ENCODE measurements at regions not wholly inside any gene's neighbourhood (a gene's known extent, or its start where the extent isn't known, plus 50 kb on each side); places are given as distances from the start of the nearest gene placed in this dataset.
A peak's percentile ranks its signal among the peaks of the same experiment; 100 is the strongest.
"Not testable (repeated sequence)": the region's sequence is repeated elsewhere in the genome, so short reads cannot be mapped to it uniquely, and the experiment has no call there.

DNA sequence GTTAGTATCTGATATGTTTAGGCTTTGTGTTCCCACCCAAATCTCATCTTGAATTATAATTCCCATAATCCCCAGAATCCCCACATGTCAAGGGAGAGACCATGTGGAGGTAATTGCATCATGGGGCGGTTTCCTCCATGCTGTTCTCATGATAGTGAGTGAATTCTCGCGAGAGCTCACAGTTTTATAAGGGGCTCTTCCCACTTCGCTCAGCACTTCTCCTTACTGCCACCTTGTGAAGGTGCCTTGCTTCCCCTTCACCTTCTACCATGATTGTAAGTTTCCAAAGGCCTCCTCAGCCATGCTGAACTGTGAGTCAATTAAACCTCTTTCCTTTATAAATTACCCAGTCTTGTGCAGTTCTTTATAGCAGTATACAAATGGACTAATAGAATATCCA lies 371.9 kb upstream of the CCDC54 start:
- not testable (repeated sequence) for ATAC-seq, DNase-seq

- ATAC-seq, result no peak
- no peak for DNase-seq
These were observed 369.0 kb upstream of the CCDC54 start for GRCh38 chr3:107008213-107008612.

DNA sequence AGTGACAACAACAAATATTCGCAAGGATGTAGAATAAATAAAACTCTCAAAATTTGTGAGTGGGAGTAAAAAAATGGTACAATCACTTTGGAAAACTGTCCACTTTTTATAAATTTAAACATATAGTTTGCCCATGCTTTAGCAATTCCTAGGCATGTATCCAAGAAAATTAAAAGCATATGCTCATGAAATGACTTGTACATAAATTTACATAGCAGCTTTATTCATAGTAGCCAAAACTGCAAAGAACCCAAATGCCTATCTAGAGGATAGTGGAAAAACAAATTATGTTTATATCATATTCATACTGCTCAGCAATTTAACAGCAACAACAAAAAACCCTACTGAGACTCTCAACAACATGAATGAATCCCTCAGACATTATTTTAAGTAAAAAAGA lies 363.6 kb upstream of the CCDC54 start:
- DNase-seq (no peak), ATAC-seq (no peak)

DNA sequence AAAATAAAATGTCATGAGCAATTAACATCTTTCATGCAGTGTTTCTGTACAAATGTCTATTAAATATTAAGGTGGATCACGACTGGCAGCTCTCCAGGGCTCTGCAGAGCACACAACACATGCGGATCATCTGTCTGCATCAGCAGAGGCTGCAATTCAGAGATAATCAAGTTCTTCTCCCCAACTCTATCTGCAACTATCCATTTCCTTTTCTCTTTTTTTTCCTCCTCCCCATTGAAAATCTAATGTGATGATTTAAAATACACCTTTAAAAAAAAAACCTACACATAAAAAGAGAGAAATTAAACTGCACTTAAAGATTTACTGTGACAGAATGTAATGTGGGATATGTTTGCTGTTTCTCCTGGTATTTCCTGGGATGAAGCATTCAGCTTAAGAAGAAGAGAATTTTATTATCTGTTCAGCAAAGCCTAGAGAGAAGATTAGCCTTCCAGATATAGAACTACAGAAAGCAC lies 352.6 kb upstream of the CCDC54 start:
- ATAC-seq (no peak), DNase-seq (no peak)

GRCh38 chr3:107025961-107026360 lies 351.3 kb upstream of the CCDC54 start:
- ATAC-seq (no peak), DNase-seq (no peak)

GRCh38 chr3:107028086-107028485 lies 349.2 kb upstream of the CCDC54 start:
- DNase-seq (no peak), ATAC-seq (no peak)

GRCh38 chr3:107028626-107029025 lies 348.6 kb upstream of the CCDC54 start:
- ATAC-seq, result no peak
- DNase-seq, result no peak

DNA sequence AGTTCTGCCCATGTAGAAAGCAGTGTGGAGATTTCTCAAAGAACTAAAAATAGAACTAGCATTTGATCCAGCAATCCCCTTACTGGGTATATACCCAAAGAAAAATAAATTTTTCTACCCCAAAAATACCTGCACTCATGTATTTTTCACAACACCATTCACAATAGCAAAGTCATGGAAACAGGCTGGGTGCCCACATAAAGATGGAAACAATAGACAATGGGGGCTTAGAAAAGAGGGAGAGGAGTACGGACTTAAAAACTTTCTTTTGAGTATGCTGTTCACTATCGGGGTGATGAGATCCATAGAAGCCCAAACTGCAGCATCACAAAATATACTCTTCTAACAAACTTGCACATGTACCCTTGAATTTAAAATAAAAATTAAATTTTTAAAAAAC lies 345.1 kb upstream of the CCDC54 start:
- DNase-seq, result no peak
- no peak for ATAC-seq

DNA sequence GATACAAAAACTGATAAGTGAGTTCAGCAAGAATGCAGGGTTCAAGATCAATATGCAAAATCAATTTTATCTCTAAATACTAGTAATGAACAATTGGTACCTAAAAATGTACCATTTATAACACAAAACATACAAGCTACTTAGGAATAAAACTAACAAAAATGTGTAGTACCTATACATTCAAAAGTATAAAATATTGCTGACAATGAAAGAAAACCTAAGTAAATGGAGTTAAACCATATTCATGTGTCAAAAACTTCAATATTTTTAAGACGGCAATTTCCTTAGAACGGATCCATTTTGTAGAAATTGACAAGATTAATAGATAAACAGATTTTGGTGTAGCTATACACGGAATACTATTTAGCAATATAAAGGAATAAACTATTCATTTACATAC lies 343.1 kb upstream of the CCDC54 start:
- ATAC-seq, result no peak
- DNase-seq, result no peak

DNA sequence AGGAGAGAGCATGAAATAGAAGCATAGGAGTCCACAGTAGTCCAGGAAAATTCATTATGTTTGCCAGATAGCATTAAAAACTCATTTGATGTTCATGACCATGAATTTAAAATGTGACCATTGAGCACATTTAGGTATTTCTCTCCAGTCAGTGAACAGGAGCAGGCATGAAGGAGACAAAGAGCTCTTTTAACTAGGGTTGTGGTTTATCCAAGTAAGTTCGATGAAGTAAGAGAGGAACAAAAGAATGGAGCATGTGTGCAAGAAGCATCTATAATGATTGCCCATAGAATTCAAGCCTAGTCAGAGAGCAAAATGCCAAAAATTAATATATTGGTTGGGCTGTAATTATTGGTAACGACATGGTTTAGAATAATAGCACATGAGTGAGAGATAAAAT lies 342.1 kb upstream of the CCDC54 start:
- no peak for ATAC-seq
- no peak for DNase-seq

DNA sequence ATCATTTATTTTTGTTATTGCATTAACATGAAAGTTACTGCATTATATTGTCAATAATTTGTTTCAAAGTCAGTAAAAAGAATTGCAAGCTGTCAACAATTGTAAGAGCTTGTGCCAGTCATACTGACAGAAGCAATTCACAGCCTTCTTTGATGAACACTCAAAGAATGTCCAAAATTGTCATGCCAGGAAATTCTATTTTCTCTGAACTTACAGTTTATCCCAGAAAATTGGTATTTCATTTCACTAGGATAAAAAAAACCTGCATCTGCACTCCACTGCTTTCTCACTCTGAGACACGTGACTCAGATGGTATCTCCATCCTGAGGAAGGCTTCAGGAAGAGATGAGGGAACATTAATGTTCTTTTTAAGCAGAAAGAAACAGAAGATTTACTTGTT lies 332.6 kb upstream of the CCDC54 start:
- no peak for ATAC-seq

GRCh38 chr3:107045791-107046190 lies 331.4 kb upstream of the CCDC54 start:
- no peak for DNase-seq
- ATAC-seq, result no peak

More for the DNA sequence above, 332.6 kb upstream of the CCDC54 start:
- DNase-seq, result no peak

GRCh38 chr3:107055181-107055942 lies 321.9 kb upstream of the CCDC54 start:
- ATAC-seq (no peak), DNase-seq (no peak)

DNA sequence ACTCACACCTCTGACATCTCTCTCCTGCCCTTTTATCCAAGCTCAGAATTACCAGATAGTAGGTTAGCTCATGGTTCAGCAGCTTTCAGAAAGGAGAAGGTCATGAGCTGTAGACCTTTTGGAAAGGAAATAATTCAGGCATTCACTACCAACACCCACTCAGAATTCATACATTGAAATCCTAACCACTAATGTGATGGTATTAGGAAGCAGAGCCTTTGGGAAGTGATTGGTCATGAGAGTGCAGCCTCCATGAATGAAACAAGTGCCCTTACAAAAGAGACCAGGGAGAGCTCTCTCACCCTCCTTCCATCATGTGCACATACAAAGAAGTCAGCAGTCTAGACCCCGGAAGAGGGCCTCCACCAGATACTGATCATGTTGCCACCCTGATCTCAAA lies 315.8 kb upstream of the CCDC54 start:
- DNase-seq (no peak), ATAC-seq (no peak)

- ATAC-seq (no peak), DNase-seq (no peak)
These were observed 314.9 kb upstream of the CCDC54 start for GRCh38 chr3:107062310-107062709.

GRCh38 chr3:107062787-107063186 lies 314.5 kb upstream of the CCDC54 start:
- ATAC-seq (no peak), DNase-seq (no peak)

- ATAC-seq (no peak), DNase-seq (no peak)
These were observed 313.9 kb upstream of the CCDC54 start for GRCh38 chr3:107063351-107063750.

DNA sequence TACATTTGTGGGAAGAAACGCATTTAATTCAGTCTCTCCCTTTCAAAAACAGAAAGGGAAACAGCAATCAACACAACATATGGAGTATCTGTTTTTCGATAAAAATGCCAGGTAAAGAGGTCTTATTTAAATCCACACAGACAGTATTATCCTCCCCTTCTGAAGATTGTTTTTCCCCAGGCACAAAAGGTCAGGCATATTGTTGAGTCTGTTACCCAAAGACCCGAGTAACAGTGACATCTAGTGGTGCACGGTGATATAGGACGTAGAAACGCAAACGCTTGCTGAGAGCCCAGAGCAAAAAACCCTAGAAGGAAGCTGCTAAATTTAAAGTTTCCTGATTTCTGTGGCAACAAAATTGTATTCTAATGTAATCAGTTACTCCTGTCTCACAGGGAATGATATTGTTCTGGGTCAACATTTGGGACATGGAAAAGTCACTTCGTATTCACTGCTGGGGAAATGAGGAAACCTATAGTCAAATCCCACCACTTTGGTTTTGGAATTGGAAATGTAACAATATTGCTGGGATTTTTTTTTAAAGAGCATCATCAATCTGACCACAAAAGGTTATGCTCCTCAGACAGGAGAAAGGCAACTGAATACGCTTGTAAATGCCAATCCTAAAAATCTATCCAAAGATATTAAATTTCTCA lies 312.7 kb upstream of the CCDC54 start:
- DNase-seq (peak; percentile 72), ATAC-seq (peak; percentile 76)

DNA sequence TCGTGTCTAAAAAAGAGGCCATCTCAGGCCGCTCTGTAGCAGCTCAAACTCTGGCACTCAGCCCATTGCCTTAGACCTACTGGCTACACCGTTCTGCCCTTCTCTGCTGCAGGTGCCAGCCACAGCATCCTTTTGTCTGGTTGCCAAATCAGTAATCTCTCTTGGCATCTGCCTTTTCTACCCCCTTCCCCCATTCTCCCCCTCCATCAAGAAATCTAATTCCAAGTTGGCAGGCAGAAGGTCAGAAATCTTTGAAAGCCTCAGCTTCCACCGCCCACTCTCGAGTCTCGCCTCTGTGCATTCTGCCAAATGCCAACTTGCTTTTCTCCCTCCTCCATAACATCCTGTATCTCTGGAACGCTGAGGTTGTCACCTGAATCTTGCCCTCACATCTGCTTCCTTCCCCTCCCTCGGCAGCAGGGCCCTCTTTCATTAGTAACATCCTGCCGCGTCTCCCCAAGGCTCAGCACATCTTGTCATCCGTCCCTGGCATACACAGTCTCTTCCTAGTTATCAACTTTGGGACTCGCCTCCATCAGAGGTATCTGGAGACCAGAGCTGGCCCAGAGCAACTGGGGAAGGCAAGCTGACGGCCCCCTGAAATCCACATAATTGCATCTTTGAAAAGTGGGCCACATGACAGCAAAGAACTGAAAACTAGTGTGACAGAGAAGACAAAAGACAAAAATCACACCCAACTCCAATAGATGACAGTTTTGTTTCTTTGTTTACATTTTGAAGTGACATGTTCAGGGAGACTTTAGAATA lies 312.0 kb upstream of the CCDC54 start:
- ATAC-seq (peak; percentile 10), DNase-seq (peak; percentile 6)

GRCh38 chr3:107067421-107067820 lies 309.8 kb upstream of the CCDC54 start:
- DNase-seq, result no peak
- no peak for ATAC-seq

GRCh38 chr3:107068980-107069379 lies 308.3 kb upstream of the CCDC54 start:
- ATAC-seq (no peak), DNase-seq (no peak)

GRCh38 chr3:107076946-107077345 lies 300.3 kb upstream of the CCDC54 start:
- DNase-seq (no peak), ATAC-seq (no peak)

DNA sequence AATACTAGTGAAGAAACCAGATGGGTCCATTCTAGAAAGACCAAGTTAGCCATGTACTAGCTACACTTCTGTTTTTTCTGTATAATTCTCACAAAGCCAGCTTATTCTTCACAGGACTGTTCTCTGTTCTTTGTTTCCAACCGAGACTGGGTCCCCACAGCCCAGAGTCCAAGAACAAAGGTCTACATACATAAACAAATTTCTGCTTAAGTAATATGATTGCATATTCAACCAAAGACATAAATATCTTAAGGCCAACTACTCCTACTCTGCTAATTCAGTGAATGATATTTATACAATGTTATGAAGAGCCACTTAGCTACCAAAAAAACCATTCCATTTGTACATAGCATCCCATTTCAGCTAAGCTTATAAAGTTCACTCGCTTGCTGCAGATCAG lies 299.8 kb upstream of the CCDC54 start:
- ATAC-seq (no peak), DNase-seq (no peak)
